GM13976 (cell line): ENCODE measurements at regions not wholly inside any gene's neighbourhood (a gene's known extent, or its start where the extent isn't known, plus 50 kb on each side); places are given as distances from the start of the nearest gene placed in this dataset.
"Not testable (repeated sequence)": the region's sequence is repeated elsewhere in the genome, so short reads cannot be mapped to it uniquely, and the experiment has no call there.

Source experiments
- DNase-seq: peaks from one replicate; pipeline ENCODE4 v3.0.0; 2012; ENCODE audit warnings: low spot score
- in situ Hi-C: fragments of 300-500 bp; cut with MboI; formaldehyde crosslinking; loops from one replicate; pipeline ENCODE4 v1.12.0; 2022; ENCODE audit warnings: low sequenced_read_pairs, mixed read lengths, inconsistent platforms; ENCODE audit not compliant: unreplicated experiment
- TF ChIP-seq, protein P1 (sequence below): IDR thresholded peaks from 2 replicates; pipeline ENCODE4 v1.5.1; 2012; ENCODE audit warnings: borderline replicate concordance, mild to moderate bottlenecking; ENCODE audit not compliant: insufficient read depth; ENCODE audit errors: extremely low read depth, missing control alignments, control extremely low read depth

DNA sequence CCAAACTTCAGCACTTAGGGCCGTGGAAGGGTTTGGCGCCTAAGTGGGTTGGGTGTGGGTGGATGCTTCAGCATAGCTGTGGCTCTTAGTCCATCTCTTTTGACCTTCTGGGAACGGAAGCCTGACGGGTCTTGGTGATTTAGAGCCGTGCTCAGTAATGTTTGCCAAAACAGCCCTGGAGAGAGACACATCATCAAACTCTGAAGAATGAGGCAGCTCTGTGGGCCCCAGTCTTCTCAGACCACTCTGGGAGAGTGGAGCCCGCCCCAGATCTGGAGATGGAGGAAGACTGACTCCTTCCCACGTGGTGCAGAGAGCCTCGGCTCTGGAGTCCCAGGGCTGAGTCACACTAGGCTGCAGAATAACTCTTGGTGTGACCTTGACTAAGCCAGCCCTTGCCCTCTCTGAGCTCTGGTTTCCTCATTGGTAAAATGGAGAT lies 168.9 kb downstream of the C11orf91 start:
- TF ChIP-seq, protein P1, sequence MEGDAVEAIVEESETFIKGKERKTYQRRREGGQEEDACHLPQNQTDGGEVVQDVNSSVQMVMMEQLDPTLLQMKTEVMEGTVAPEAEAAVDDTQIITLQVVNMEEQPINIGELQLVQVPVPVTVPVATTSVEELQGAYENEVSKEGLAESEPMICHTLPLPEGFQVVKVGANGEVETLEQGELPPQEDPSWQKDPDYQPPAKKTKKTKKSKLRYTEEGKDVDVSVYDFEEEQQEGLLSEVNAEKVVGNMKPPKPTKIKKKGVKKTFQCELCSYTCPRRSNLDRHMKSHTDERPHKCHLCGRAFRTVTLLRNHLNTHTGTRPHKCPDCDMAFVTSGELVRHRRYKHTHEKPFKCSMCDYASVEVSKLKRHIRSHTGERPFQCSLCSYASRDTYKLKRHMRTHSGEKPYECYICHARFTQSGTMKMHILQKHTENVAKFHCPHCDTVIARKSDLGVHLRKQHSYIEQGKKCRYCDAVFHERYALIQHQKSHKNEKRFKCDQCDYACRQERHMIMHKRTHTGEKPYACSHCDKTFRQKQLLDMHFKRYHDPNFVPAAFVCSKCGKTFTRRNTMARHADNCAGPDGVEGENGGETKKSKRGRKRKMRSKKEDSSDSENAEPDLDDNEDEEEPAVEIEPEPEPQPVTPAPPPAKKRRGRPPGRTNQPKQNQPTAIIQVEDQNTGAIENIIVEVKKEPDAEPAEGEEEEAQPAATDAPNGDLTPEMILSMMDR: no peak
- in situ Hi-C loops: no loop called here
- no peak for DNase-seq

DNA sequence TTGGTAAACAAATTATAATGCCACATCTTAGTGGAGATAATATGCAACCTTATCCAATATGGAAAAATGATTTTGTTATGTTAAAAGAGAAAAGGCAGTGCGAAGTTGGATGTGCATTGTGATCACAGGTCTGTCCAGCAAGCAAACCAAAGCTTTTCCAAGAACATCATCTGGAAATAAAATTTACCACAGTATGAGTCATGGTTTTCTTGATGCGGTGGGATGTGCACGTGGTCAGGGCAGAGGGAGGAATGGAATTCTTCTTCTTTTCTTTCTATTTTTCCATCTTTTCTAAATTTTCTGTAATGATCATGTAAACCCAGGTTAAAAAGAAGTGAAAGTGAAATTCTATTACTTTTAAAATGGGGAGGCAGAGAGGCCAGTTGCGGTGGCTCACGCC lies 169.8 kb downstream of the C11orf91 start:
- no peak for DNase-seq
- TF ChIP-seq, protein P1: no peak
- in situ Hi-C loops: no loop called here

DNA sequence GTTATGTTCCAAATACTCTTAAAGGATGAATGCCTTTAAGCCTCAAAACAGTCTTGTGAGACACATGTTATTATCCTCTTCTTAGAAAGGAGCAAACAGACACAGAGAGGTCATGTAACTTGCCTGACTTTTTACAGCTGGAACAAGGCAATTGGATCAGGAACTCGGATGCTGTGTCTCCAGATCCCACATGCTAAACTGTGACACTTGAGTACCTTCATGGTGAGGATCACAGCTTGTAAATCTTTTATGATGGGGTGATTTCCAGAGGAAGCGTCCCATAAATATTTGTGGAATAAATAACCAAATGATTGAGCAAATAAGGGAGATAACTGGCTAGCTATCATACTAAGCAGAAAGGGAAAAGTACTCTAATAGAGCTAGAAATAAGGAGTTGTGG lies 171.2 kb downstream of the C11orf91 start:
- no peak for DNase-seq
- in situ Hi-C loops: no loop called here
- TF ChIP-seq, protein P1: no peak

DNA sequence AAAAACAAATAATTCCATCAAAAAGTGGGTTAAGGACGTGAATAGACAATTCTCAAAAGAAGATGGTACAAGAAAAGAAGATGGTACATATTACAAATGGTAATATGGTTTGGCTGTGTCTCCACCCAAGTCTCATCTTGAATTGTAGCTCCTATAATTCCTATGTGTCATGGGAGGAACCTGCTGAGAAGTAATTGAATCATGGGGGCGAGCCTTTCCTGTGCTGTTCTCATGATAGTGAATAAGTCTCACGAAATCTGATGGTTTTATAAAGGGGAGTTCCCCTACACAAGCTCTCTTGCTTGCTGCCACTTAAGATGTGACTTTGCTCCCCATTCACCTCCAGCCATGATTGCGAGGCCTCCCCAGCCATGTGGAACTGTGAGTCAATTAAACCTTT lies 172.9 kb downstream of the C11orf91 start:
- in situ Hi-C loops, DNase-seq: not testable (repeated sequence)

DNA sequence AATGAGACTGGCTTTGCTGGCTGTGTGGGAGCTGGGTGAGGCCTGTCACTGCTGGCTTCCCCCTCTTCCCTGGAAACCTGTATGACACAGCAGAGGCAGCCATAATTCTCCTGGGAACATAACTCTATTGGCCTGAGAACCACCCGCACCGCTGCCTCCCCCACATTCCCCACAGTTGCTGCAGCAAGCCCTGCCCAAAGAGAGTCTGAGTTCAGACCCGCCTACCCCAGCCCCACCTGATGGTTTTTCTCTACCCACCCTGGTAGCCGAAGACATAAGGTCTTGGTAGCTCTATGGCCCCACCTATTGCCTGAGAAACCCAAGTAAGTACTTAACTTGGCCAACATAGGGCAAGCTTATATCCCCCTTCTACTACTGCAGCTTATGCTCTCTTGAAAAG lies 174.8 kb downstream of the C11orf91 start:
- no peak for DNase-seq
- TF ChIP-seq, protein P1: no peak
- in situ Hi-C loops: no loop called here

DNA sequence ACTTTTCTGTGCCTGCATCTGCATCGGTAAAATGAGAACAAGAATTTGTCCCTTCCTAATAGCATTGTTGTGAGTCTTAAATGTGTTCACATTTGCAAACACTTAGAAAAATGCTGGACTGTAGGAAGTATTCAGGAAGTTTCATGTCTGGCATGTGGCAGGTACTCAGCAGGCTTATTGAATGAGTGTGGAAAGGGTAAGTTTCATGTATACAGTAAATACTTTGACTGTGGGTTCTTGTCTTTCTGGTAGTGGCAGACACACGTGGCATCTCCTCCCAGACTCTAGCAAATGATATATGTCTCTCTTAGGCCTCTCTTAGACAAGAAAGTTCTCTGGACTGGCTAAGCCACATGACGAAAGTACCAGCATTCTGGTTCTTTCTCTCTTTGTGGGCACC lies 179.2 kb downstream of the C11orf91 start:
- in situ Hi-C loops: no loop called here
- TF ChIP-seq, protein P1: no peak
- no peak for DNase-seq

DNA sequence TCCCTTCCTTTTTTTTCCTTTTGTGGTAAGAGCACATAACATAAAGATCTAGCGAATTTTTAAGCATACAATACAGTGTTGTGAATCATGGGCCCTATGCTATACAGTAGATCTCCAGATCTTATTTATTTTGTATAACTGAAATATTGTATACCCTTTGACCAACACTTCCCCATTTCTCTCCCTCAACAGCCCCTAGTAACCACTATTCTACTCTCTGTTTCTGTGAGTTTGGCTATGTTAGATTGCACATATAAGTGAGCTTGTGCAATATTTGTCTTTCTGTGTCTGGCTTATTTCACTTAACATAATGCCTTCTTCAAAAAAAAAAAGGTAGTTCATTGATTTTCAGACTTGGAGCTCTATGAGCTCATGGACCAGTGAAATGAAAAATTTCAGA lies 180.5 kb downstream of the C11orf91 start:
- no peak for DNase-seq
- TF ChIP-seq, protein P1: no peak
- in situ Hi-C loops: no loop called here
